Bronchial epithelial cell (primary cell): ENCODE measurements at regions not wholly inside any gene's neighbourhood (a gene's known extent, or its start where the extent isn't known, plus 50 kb on each side); places are given as distances from the start of the nearest gene placed in this dataset.

Experiments
- DNase-seq: peaks from one replicate; pipeline ENCODE4 v3.0.0-alpha.2; 2010; ENCODE audit warnings: low read depth
- FAIRE-seq: peaks from 2 replicates; lab custom pipeline; 2011; peaks lifted over from hg19 to GRCh38; lab: Jason Lieb, UNC
- H3K27me3 ChIP-seq: 2 replicates; pipeline ENCODE4 v1.5.1; 2011; ENCODE audit warnings: low read length; ENCODE audit not compliant: control insufficient read depth, insufficient read depth
- H3K36me3 ChIP-seq: 2 replicates; pipeline ENCODE4 v1.5.1; 2011; ENCODE audit warnings: low read length; ENCODE audit not compliant: control insufficient read depth, insufficient read depth
- H3K4me3 ChIP-seq: 2 replicates; pipeline ENCODE4 v1.5.1; 2011; ENCODE audit warnings: mild to moderate bottlenecking, low read depth, low read length, control low read depth
- CTCF ChIP-seq: IDR thresholded peaks from 2 replicates; pipeline ENCODE4 v1.5.1; 2011; ENCODE audit warnings: mild to moderate bottlenecking, moderate library complexity, low read length, control low read depth, inconsistent platforms; ENCODE audit not compliant: insufficient read depth, severe bottlenecking

GRCh38 chr13:112236539-112237197 lies 139.5 kb upstream of the SPACA7 start:
- Histone ChIP-seq H3K4me3 (no peak overlapping the region), H3K36me3 (no peaks in the 10 kb centered on the region), H3K27me3 (no peaks in the 10 kb centered on the region)
- no peak for TF ChIP-seq CTCF
- no peak for FAIRE-seq
- no peak for DNase-seq

- no peak for DNase-seq
- Histone ChIP-seq H3K27me3 (no peaks in the 10 kb centered on the region), H3K4me3 (no peak overlapping the region), H3K36me3 (no peaks in the 10 kb centered on the region)
- no peak for TF ChIP-seq CTCF
- FAIRE-seq, result no peak
Measured at GRCh38 chr13:112238436-112238995, 137.6 kb upstream of the SPACA7 start.

GRCh38 chr13:112240076-112240475 lies 136.1 kb upstream of the SPACA7 start:
- DNase-seq, result no peak
- Histone ChIP-seq H3K36me3 (no peaks in the 10 kb centered on the region), H3K4me3 (no peak overlapping the region), H3K27me3 (no peaks in the 10 kb centered on the region)
- TF ChIP-seq CTCF, result no peak
- FAIRE-seq, result no peak

- TF ChIP-seq CTCF, result no peak
- no peak overlapping the region for H3K4me3 ChIP-seq
- H3K27me3 ChIP-seq, result no peaks in the 10 kb centered on the region
- no peak for DNase-seq
- no peak for FAIRE-seq
- no peaks in the 10 kb centered on the region for H3K36me3 ChIP-seq
Measured at GRCh38 chr13:112241288-112241687, 134.9 kb upstream of the SPACA7 start.

- no peak for TF ChIP-seq CTCF
- Histone ChIP-seq H3K36me3 (no peaks in the 10 kb centered on the region), H3K27me3 (no peaks in the 10 kb centered on the region), H3K4me3 (no peak overlapping the region)
- DNase-seq (no peak), FAIRE-seq (no peak)
Measured at GRCh38 chr13:112242777-112243176, 133.4 kb upstream of the SPACA7 start.

GRCh38 chr13:112244061-112244460 lies 132.1 kb upstream of the SPACA7 start:
- FAIRE-seq, result no peak
- H3K4me3 ChIP-seq, result no peak overlapping the region
- H3K36me3 ChIP-seq, result no peaks in the 10 kb centered on the region
- TF ChIP-seq CTCF, result no peak
- no peak for DNase-seq
- H3K27me3 ChIP-seq, result no peaks in the 10 kb centered on the region
